HG03108 (cell line): ENCODE measurements at regions not wholly inside any gene's neighbourhood (a gene's known extent, or its start where the extent isn't known, plus 50 kb on each side); places are given as distances from the start of the nearest gene placed in this dataset.
"Not testable (repeated sequence)": the region's sequence is repeated elsewhere in the genome, so short reads cannot be mapped to it uniquely, and the experiment has no call there.

Experiments
- ATAC-seq: cut with Tn5 transposase; IDR thresholded peaks from one replicate; pipeline ENCODE4 v1.9.1; 2021; ENCODE audit warnings: moderate library complexity; ENCODE audit not compliant: unreplicated experiment

DNA sequence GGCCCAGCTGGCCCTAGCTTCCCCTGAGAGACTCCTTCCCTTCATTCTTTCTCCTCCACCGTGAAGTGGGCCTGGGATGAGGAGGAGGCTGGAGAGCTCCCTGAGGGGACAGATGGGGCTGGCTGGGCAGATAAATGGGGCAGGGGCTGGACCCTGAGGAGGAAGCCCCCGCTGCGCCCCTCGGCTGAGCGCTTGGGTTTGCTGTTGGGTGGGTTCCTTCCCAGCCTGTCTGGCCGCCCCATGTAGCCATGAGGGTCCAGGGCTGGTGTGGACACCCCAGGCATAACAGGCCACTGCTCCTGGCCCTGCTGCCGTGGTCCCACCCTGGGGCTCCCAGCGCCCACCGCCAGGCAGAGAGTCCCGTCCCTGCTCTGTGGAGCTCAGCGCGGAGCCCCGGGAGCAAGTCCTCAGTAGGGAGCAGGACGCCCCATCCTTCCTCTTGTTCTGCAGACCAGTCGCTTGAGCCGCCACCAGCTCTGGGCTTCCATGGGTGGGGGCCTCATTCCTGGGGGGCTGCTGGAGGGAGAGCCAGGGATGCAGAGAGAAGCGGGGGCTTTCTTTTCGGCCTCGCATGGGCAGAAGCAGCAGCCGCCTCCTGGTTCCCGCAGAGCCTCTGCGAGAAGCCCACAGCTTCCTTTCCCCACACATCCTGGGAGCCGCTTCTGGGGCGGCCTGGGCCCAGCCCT lies 266.4 kb upstream of the TCERG1L start:
- ATAC-seq: no peak

DNA sequence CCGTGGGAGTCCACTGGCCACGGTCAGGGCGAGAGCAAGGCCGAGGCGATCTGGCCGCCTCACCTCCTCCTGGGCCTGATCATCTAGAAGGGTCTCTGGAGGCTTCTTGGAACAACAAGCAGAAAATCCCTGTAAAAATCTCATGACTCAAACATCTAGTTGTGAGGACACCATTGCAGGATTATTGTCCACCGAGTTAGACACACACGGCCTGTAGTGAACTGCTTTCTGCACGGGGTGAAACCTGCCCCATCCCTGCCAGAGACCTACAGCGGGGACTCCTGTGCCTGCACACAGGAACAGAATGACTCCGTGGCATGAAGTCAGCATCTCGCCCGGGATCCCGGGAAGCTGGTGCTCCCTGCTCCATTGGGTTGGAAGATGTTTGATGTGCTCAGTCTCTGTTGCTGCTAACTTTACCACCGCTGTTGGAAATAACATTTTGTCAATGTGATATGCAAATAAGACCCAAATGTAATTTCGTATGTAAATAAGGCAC lies 267.0 kb upstream of the TCERG1L start:
- no peak for ATAC-seq

DNA sequence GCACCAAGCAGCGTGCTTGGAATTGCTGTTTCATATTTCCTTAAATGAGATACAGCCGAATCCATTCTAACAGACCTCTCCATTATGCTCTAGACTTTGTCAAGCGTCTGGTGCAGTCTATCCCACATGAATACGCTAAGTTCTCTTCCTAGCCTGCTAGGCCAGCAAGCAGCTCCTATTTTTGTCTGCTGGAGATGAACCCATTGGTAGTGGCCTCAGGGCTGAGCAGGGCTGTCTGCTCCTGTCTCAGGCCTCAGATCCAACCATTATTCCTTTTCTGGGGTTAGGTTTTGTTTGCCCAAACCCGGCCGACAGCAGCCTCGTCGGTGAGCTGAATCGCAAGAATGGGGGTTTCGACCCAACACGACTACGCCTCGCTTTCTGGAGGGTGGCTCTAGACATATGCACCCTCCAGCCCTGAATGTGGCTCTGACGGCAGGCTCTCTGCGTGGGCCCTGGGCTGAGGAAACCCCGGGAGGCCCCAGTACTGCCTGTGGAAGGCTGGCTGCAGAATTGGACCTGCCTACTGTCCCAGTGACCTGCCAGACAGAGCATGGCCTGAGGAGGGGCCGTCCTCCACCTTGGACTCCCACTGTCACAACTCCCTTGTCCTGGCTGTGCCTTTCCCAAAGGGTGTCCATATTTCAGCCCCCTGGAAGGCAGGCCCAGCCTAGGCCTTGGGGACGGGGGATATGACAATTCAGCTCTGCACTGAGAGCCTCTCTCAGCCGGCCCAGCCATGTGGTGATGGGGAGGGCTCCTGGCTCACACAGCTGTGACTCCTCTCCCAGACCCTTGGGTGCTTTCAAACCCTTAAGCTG lies 267.9 kb upstream of the TCERG1L start:
- no peak for ATAC-seq

DNA sequence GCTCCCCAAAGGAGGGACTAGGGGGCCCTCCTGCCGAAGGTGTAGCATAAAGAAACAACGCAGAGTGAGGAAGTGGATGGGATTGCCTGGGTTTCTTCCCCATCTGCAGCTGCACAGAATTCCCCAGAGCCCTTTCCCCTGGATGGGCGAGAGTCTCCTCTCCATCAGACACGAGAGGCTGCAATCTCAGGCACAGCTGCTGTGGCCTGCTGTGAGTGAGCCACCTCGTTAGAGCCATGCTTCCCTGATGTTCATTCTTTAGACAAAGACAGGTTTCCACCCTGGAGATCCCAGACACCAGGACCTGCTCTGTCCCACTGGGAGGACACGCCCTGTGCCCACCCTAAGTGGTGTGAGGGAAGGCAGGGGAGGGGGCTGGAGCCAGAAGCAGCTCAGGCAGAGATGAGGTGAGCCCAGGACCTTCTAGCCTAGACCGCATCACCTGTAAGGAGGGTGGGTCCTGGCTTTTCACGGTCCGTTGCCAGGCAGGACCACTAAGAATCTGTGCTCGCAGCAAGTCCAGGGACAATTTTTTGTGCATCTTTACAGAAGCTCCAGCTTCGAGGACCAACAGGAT lies 268.6 kb upstream of the TCERG1L start:
- ATAC-seq: no peak

DNA sequence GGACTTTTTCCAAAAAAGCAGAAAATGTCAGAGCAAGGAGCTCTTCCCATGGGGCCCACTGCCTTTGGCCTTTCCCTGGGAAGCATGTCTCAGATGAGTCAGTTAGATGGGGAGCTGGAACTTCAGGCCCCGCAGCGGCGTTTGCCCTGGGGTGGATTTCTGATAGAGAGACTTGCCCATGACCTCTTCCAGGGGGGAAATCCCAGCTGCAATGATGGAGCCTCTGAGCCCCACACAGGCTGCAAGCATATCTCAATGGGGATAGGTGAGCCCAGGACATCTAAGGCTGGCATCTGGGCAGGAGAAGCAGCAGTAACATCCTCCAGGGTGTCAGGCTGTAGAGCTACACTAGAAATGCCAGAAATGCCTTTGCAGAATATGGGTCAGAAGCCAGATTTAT lies 269.2 kb upstream of the TCERG1L start:
- no peak for ATAC-seq

DNA sequence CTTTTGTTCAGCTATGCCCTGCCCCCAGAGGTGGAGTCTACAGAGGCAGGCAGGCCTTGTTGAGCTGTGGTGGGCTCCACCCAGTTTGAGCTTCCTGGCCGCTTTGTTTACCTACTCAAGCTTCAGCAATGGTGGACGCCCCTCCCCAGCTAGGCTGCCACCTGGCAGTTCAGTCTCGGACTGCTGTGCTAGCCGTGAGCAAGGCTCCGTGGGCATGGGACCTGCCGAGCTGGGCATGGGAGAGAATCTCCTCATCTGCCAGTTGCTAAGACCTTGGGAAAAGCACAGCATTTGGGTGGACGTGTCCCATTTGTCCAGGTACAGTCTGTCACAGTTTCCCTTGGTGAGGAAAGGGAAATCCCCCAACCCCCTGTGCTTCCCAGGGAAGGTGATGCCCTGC lies 270.0 kb upstream of the TCERG1L start:
- ATAC-seq: not testable (repeated sequence)

DNA sequence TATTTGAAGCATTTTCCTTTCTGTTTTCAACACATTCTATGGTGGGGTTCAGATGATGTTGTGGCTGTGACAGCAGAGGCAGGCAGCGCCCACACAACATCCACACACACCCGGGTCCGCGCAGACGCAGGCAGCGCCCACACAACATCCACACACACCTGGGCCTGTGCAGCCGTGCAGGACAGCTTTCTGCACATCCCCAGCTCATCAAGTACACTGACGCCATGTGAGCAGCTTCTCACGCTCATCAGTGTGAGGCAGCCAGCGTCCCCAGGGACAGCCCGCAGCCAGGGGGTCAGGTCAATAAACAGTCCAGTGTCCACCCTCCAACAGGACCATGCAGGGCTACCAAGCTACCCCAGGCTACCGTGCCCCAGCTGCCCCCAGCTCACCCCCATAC lies 272.8 kb upstream of the TCERG1L start:
- ATAC-seq: no peak

DNA sequence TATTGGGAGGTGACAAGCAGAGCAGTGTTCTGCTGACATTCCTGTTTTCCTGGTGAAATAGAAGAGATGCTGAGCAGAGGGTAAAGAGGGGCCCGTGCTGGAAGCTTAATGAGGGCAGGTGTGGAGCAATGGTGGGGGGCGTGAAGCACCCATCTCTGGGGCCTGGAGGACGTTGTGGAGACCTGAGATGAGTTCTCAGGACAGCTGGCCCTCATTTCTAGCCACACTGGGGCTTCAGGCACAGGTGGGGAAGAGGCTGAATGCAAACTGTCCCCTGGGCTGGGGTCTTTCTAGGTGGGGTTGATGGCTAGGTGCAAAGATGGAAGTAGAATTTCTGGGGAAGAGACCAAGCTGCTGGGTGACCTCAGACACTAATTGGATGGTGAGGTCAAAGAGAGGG lies 274.2 kb upstream of the TCERG1L start:
- no peak for ATAC-seq

DNA sequence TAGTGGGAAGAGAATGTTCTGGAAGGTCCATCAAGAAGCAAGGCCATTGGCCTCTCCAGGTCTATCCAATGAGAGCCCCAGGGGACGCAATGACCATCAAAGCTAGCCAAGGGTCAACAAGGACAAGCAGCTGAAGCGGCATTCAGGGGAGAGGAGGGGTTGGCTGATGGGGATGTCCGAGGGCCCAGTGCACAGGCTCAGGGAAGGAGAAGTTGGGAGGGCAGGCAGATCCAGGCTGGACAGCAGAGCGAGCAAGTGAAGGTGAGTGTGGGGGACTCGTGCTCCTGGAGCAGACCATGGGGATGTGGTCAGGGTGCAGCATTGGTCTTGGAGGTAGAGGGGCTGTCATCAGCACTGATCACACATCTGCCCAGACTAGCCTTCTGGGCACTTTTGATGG lies 275.4 kb upstream of the TCERG1L start:
- ATAC-seq: no peak

DNA sequence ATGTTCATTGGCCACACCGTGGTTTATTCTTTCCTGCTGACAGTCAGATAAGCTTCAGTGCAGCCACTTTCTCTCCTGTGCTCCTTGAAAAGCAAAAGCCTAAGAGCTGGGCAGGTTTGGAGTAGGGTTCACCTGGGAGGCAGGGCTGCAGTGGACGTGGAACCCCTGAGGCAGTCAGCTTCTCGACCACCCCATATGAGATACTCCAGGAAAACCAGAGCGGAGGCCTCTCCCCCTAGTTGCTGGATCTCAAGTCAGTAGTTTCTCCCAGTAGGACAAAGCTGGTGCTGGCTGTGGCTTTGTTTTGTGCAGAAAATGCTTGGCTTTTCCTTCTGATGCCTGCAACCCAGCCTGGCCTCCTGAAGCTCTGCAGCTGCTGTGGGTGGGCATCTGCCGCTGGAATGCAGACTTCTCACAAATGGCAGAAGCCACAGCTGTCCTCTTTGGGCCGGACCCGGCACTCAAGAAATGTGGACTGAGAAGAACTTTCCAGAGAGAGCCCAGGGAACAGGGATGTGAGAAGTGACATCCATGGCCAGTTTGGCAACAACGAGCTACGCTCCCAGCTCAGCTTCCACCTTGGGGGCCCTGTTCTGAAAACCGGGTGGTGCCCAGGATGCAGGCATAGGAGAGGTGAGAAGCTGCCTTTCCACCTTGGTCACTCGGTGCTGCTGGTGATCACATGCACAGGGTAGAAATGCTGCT lies 276.6 kb upstream of the TCERG1L start:
- no peak for ATAC-seq

DNA sequence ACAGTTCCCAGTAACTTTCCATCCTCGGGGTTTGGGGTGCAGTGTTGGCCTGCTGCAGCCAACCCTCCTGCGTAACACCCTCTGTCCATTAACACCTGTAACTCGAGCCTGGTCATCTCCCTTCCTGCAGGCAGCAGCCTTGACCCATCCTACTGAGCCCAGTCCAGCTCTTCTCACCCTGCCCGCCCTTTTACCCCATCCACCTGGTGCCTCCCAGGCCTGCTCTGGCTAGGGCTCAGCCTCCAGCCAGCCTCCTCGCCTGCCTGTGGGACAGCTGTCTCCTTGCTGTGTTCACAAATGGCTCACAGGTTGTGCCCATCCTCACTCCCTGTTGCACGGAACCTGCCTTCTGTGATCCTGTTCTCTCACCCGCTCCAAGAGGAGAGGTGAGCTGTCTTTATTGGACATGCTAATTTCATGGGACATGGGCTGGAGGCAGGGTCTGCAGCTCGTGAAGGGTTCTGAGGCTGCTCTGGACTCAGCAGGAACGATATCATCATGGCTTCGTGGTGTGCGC lies 277.2 kb upstream of the TCERG1L start:
- no peak for ATAC-seq

DNA sequence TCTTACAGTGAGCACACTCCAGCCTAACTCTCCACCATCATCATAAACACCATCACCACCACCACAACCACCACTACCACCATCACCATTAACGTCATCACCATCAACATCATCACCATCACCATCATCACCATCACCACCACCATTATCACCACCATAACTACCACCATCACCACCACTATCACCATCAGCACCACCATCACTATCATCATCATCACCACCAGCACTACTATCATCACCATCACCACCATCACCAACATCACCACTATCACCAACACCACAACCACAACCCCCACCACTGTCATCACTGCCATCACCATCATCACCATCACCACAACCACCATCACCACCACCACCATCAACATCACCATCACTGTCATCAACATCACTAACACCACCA lies 279.0 kb upstream of the TCERG1L start:
- ATAC-seq: no peak

DNA sequence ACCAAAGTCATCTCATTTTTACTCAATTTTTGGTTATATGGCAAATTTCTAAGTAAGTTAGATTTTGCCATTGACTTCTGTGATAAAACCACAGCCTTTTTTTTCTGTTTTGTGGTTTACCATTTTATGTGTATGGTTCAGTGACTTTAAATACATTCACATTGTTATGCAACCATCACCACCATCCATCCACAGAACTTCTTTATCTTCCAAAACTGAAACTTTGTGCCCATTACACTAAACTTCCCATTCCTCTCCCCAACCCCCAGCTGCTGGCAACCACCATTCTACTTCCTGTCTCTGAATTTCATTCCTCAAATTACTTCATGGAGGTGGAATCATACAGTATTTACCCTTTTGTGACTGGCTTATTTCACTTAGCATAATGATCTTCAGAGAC lies 280.4 kb upstream of the TCERG1L start:
- no peak for ATAC-seq

DNA sequence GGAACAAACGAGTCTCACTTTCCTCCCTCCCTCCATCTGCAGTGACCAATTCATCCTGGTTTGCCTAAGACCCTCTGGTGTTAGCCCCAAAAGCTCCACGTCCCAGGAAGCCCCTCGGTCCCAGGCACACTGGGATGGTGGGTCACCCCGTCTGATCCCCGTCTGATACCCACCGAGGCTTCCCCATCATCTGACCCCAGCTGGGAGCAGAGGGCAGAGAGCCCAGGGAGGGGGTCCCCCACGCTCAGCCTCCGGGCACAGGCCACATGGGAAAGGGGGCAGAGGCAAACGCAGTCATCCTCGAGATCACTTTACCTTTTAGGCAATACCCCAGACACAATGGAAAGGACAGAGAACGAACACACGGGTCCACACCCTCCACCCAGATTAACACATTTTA lies 291.6 kb upstream of the PPP2R2D start:
- no peak for ATAC-seq

DNA sequence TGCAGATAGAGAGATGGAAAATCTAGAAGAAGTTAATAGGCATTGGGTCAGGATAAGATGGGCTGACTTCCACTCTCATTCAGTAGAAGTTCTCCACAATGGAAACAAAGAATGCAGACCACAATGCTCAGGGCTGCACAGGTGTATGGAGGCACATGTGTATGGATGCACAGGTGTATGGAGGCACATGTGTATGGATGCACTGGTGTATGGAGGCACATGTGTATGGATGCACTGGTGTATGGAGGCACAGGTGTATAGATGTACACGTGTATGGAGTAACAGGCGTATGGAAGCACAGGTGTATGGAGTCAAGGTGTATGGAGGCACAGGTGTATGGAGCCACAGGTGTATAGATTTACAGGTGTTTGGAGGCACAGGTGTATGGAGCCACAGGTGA lies 285.7 kb upstream of the PPP2R2D start:
- no peak for ATAC-seq

DNA sequence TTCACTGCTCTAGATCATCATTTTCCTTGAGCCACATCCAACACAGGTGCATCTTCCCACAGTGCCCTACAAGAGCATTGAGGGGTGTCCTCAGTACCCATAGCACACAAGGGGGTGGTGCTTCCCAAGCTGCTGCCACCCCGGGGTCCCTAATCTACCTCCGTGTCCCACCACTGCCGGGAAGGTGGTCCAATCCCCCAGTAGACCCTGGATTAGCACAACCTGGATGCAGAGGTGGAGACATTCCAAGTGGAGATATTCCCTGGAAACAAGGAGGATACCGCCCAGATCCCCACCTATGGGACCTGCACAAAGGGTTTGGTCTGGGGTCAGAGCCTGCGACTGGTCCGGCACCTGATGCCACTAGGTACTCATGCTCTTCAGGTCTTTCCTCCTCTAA lies 284.8 kb upstream of the PPP2R2D start:
- ATAC-seq: no peak

DNA sequence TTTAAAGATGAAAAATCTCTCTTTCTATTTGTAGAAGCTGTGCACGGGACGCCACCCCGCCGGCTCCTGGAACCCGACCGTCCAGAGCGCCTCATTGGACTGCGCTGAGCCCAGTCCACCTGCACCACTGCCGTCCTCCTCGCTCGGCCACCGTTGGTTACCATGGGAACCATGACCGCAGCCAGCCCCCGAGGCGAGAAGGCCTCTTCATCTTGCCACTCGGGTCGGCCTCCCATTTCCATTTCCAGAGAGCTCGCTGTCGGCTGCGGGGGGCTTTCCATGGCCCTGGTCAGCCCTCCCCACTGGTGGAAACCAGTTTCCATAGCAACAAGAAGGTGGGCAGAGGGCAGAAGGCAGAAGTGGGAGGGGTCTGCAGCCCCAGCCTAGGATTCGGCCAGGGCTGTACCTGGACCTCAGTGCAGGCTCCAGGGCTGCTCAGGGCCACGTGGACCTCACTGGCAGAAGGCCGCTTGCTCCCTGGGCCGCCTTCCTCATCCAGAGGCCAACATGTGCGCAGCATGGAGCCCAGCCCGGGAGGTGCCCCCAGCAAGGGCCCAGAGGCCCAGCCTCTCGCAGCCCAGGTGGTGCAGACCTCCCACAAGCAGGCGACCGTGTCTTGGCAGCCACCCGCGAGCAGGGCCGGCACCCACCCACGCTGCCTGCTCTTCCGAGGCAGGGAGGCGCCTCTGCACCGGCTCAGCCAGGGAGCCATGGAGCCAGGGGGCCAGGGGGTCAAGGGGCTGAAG lies 283.5 kb upstream of the PPP2R2D start:
- ATAC-seq: no peak

DNA sequence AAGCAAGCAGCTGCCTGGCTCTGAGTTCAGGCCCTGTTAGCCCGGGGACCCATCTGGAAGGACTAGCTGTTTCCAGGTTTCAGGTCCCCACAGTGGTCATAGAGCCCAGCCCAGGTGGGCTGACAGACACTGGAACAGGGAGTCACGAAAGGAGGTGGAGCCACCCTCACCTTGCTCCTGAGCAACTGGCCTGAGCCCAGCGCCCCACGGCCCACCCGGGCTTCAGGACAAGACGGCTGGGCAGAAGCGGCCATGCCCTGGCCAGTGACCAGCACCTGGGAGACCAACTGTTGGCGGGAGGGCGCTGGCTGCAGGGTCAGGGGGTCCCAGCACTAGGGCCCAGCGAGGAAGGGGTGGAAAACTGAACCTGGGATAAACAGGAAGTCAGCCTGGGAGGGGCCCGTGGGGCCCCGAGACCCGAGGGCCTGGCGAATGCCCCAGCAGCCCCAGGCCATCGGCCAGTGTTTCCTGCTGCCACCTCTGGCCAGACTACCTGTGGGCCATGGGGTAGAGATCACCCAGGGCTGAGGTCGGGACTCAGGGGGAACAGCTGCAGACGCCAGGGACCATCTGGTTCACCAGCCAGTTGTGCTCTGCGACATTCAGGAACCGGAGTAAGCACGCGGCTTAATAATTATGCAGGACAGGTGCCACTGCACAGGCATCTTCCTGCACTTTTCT lies 282.1 kb upstream of the PPP2R2D start:
- no peak for ATAC-seq

DNA sequence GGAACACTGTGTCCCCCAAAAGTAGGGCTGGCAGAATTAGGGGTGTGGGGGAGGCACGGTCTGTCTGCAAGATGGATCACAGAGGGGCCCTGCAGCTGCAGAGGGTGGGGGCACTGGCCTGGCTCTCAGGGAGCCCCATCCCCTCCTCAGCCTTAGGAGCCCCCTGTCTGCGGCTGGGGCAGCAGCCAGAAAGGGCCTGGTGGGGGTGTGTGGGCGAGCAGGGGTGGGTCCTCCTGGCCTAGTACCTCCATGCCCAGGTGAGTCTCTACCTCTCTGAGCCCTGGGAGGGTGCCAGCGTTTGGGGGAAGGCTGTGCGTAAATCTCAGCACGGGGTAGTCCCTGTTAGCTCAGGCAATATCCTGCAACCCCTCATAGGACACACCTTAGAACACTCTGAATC lies 280.5 kb upstream of the PPP2R2D start:
- no peak for ATAC-seq

DNA sequence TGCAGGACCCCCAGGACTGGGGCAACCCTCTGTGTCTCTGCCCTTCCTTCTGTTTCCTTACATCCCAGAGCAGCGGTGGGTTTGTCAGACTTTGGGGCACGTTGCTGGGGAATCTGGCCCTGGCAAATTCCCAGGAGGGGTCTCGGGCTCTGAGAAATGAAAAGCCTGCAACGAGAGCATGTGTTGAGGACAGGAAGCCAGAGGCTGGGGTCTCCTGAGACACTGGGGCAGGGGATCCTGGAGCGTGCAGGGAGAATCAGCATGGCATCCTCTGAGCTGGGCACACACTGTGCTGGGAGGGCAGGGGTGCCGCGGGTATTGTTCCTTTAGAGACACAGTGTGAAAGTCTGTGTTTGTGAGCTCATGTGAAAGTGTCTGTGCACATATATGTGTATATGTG lies 279.9 kb upstream of the PPP2R2D start:
- ATAC-seq: no peak
